ENCODE measurements at regions not wholly inside any gene's neighbourhood (a gene's known extent, or its start where the extent isn't known, plus 50 kb on each side); places are given as distances from the start of the nearest gene placed in this dataset.
"Not testable (repeated sequence)": the region's sequence is repeated elsewhere in the genome, so short reads cannot be mapped to it uniquely, and the experiment has no call there.

GRCh38 chr5:89320421-89321277 lies 437.7 kb upstream of the MEF2C start (continued):
- no peak for TF ChIP-seq TAF1 (IDR thresholded peaks at IDR 0.05; ENCODE audit: low read depth, low read length)

- H3K23me2 ChIP-seq (ENCODE audit: low read depth, low read length); H4K8ac ChIP-seq (ENCODE audit: extremely low read depth, insufficient read depth, low read length); DNase-seq (ENCODE audit: low read depth in 1 of 2, low spot score in 2 of 2); H3K18ac ChIP-seq (ENCODE audit: extremely low read depth, low read length); POLR2A ChIA-PET (ENCODE audit: partially characterized antibody); H2AFZ ChIP-seq (ENCODE audit: low read length); H2BK20ac ChIP-seq (ENCODE audit: low read length); H2BK5ac ChIP-seq (ENCODE audit: low read depth, low read length); H2BK15ac ChIP-seq (ENCODE audit: low read length); H3K27me3 ChIP-seq (replicated peaks in 1 of 4; ENCODE audit: control insufficient read depth in 3 of 4, extremely low read depth in 1 of 4, insufficient read depth in 3 of 4, low read length in 3 of 4); H2AK5ac ChIP-seq (ENCODE audit: low read depth, low read length); H3K4me1 ChIP-seq (replicated peaks in 1 of 4; ENCODE audit: control insufficient read depth in 3 of 4, insufficient read depth in 4 of 4, low read length in 3 of 4); H4K5ac ChIP-seq (ENCODE audit: insufficient read length, low read depth, low read length); H4K91ac ChIP-seq (replicated peaks; ENCODE audit: insufficient read length, low read length); H3K9ac ChIP-seq (replicated peaks in 1 of 4; ENCODE audit: extremely low read depth in 1 of 4, low read depth in 3 of 4, low read length in 3 of 4); H3K4me3 ChIP-seq (ENCODE audit: extremely low read depth in 1 of 4, insufficient read depth in 2 of 4, low read depth in 3 of 4, low read length in 4 of 4); H3K23ac ChIP-seq (ENCODE audit: insufficient read length); H2BK12ac ChIP-seq (ENCODE audit: low read depth, low read length); H3K4ac ChIP-seq (replicated peaks; ENCODE audit: insufficient read length, low read depth, low read length); CTCF ChIA-PET (ENCODE audit: partially characterized antibody); H3K9me3 ChIP-seq (ENCODE audit: insufficient read depth in 2 of 2, low read depth in 1 of 2, low read length in 1 of 2); H2BK120ac ChIP-seq (replicated peaks; ENCODE audit: low read depth, low read length); H3K79me1 ChIP-seq (ENCODE audit: low read depth, low read length); FAIRE-seq; H3K4me2 ChIP-seq (ENCODE audit: insufficient read depth in 1 of 2, low read depth in 2 of 2, low read length in 2 of 2); H3K79me2 ChIP-seq (ENCODE audit: control insufficient read depth in 1 of 2, insufficient read depth in 2 of 2, low read length in 2 of 2); H3K56ac ChIP-seq (replicated peaks; ENCODE audit: insufficient read length, low read depth, low read length); H3K14ac ChIP-seq (ENCODE audit: insufficient read length); H3K27ac ChIP-seq (ENCODE audit: low read depth, low read length); H3K36me3 ChIP-seq (ENCODE audit: control insufficient read depth in 2 of 4, insufficient read depth in 4 of 4, low read length in 3 of 4); H4K20me1 ChIP-seq (replicated peaks in 1 of 2; ENCODE audit: control insufficient read depth in 1 of 2, insufficient read depth in 2 of 2, low read length in 2 of 2): not testable (repeated sequence)
- WGBS, 2 experiments (ENCODE audit: extremely low coverage in 1 of 2, insufficient coverage in 1 of 2, insufficient read length in 1 of 2, insufficient replicate concordance in 2 of 2, low coverage in 1 of 2, low lambda C conversion rate in 2 of 2, missing lambda C conversion rate in 1 of 2): 87% methylated on average over 17 of the region's 20 CpGs; no CpG with 5 or more reads in 1 of the 2 experiments
Measured at GRCh38 chr5:89317838-89318237, 434.9 kb upstream of the MEF2C start.
